ENCODE measurements at regions not wholly inside any gene's neighbourhood (a gene's known extent, or its start where the extent isn't known, plus 50 kb on each side); places are given as distances from the start of the nearest gene placed in this dataset.

GRCh38 chr7:133157045-133157444, 75.2 kb upstream of the CHCHD3 start:
- no peaks in the 10 kb centered on the region for H3K27me3 ChIP-seq (ENCODE audit: insufficient read depth, low read depth, low read length)
- H3K9me2 ChIP-seq (ENCODE audit: insufficient read depth, low read length), result no peaks in the 10 kb centered on the region
- H3K79me2 ChIP-seq (replicated peaks; ENCODE audit: insufficient read depth, low read length), result no peaks in the 10 kb centered on the region
- no peak overlapping the region for H3K27ac ChIP-seq (ENCODE audit: low read length)
- no peak overlapping the region for H3K4me3 ChIP-seq (ENCODE audit: low read length)
- H3K9me3 ChIP-seq (ENCODE audit: low read length), result no peaks in the 10 kb centered on the region
- no peaks in the 10 kb centered on the region for H3K36me3 ChIP-seq (ENCODE audit: insufficient read depth, low read length)
- H4K20me1 ChIP-seq (ENCODE audit: insufficient read depth), result no peaks in the 10 kb centered on the region
- no peak overlapping the region for H2AFZ ChIP-seq (ENCODE audit: low read depth, low read length)
- no peak overlapping the region for H3K4me2 ChIP-seq (ENCODE audit: low read length)
- H3F3A ChIP-seq (ENCODE audit: insufficient read depth, low read length, poor library complexity, severe bottlenecking), result no peaks in the 10 kb centered on the region
- no peak overlapping the region for H3K9ac ChIP-seq (ENCODE audit: low read length)
- TF ChIP-seq RAD21 (conservative IDR thresholded peaks at IDR 0.05) (no peak), TAF1 (IDR thresholded peaks at IDR 0.05; ENCODE audit: low read depth) (no peak), EP300 (conservative IDR thresholded peaks at IDR 0.05; ENCODE audit: poor library complexity, severe bottlenecking) (no peak), POLR2AphosphoS5 (IDR thresholded peaks at IDR 0.05) (no peak)

GRCh38 chr7:133164498-133164897, 82.6 kb upstream of the CHCHD3 start:
- H3K9me2 ChIP-seq (ENCODE audit: insufficient read depth, low read length), result no peaks in the 10 kb centered on the region
- no peaks in the 10 kb centered on the region for H3K9me3 ChIP-seq (ENCODE audit: low read length)
- TF ChIP-seq EP300 (conservative IDR thresholded peaks at IDR 0.05; ENCODE audit: poor library complexity, severe bottlenecking), result no peak
- TF ChIP-seq CTCF (IDR thresholded peaks at IDR 0.05; ENCODE audit: poor library complexity, severe bottlenecking), result no peak
- no peak for TF ChIP-seq TAF1 (IDR thresholded peaks at IDR 0.05; ENCODE audit: low read depth)
- TF ChIP-seq EZH2 (IDR thresholded peaks at IDR 0.05; ENCODE audit: borderline replicate concordance, insufficient read depth, low read length, poor library complexity, severe bottlenecking), result no peak
- no peak for TF ChIP-seq MXI1 (conservative IDR thresholded peaks at IDR 0.05; ENCODE audit: poor library complexity, severe bottlenecking)
- TF ChIP-seq SMC3 (conservative IDR thresholded peaks at IDR 0.05; ENCODE audit: poor library complexity), result no peak
- TF ChIP-seq, protein P1, sequence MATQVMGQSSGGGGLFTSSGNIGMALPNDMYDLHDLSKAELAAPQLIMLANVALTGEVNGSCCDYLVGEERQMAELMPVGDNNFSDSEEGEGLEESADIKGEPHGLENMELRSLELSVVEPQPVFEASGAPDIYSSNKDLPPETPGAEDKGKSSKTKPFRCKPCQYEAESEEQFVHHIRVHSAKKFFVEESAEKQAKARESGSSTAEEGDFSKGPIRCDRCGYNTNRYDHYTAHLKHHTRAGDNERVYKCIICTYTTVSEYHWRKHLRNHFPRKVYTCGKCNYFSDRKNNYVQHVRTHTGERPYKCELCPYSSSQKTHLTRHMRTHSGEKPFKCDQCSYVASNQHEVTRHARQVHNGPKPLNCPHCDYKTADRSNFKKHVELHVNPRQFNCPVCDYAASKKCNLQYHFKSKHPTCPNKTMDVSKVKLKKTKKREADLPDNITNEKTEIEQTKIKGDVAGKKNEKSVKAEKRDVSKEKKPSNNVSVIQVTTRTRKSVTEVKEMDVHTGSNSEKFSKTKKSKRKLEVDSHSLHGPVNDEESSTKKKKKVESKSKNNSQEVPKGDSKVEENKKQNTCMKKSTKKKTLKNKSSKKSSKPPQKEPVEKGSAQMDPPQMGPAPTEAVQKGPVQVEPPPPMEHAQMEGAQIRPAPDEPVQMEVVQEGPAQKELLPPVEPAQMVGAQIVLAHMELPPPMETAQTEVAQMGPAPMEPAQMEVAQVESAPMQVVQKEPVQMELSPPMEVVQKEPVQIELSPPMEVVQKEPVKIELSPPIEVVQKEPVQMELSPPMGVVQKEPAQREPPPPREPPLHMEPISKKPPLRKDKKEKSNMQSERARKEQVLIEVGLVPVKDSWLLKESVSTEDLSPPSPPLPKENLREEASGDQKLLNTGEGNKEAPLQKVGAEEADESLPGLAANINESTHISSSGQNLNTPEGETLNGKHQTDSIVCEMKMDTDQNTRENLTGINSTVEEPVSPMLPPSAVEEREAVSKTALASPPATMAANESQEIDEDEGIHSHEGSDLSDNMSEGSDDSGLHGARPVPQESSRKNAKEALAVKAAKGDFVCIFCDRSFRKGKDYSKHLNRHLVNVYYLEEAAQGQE (IDR thresholded peaks at IDR 0.05; ENCODE audit: borderline replicate concordance), result no peak
- TF ChIP-seq POLR2AphosphoS5 (IDR thresholded peaks at IDR 0.05), result no peak
- H2AFZ ChIP-seq (ENCODE audit: low read depth, low read length), result no peak overlapping the region
- H3F3A ChIP-seq (ENCODE audit: insufficient read depth, low read length, poor library complexity, severe bottlenecking), result peaks cover 16% of the 10 kb centered on the region
- H3K9ac ChIP-seq (ENCODE audit: low read length), result no peak overlapping the region
- H3K4me2 ChIP-seq (ENCODE audit: low read length), result no peak overlapping the region
- H4K20me1 ChIP-seq (ENCODE audit: insufficient read depth), result no peaks in the 10 kb centered on the region
- no peaks in the 10 kb centered on the region for H3K27me3 ChIP-seq (ENCODE audit: insufficient read depth, low read depth, low read length)
- no peak overlapping the region for H3K4me3 ChIP-seq (ENCODE audit: low read length)
- H3K27ac ChIP-seq (ENCODE audit: low read length), result no peak overlapping the region
- H3K79me2 ChIP-seq (replicated peaks; ENCODE audit: insufficient read depth, low read length), result no peaks in the 10 kb centered on the region
- no peaks in the 10 kb centered on the region for H3K36me3 ChIP-seq (ENCODE audit: insufficient read depth, low read length)

DNA sequence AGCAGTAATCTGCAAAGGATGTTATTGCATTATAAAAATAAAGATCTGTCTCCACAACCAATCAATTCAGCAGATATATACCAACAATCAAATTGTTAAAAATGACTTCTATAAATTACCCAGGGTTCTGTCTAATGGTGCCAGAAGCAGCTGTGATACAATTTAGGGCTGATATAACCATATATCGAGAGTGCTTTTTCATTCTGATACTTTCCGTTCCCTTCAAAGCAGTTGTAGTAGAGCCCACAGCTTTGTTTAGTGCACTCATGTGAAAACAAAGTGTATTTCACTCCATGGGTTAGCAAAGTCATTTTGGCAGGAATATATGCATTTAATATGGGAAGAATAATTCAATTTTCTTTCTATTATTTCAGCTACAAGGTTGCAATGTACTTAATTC, 83.1 kb upstream of the CHCHD3 start:
- Histone ChIP-seq H4K20me1 (ENCODE audit: insufficient read depth) (no peaks in the 10 kb centered on the region), H3K4me2 (ENCODE audit: low read length) (peak overlapping the region; percentile 52), H3K9ac (ENCODE audit: low read length) (no peak overlapping the region), H3K4me3 (ENCODE audit: low read length) (peak overlapping the region; percentile 34), H3K79me2 (replicated peaks; ENCODE audit: insufficient read depth, low read length) (no peaks in the 10 kb centered on the region), H2AFZ (ENCODE audit: low read depth, low read length) (peak overlapping the region; percentile 17), H3K27ac (ENCODE audit: low read length) (peak overlapping the region; percentile 42), H3K36me3 (ENCODE audit: insufficient read depth, low read length) (no peaks in the 10 kb centered on the region), H3K27me3 (ENCODE audit: insufficient read depth, low read depth, low read length) (no peaks in the 10 kb centered on the region), H3K9me2 (ENCODE audit: insufficient read depth, low read length) (no peaks in the 10 kb centered on the region), H3K9me3 (ENCODE audit: low read length) (no peaks in the 10 kb centered on the region), H3F3A (ENCODE audit: insufficient read depth, low read length, poor library complexity, severe bottlenecking) (peaks cover 16% of the 10 kb centered on the region)
- TF ChIP-seq TAF1 (IDR thresholded peaks at IDR 0.05; ENCODE audit: low read depth), result no peak
- no peak for TF ChIP-seq SMC3 (conservative IDR thresholded peaks at IDR 0.05; ENCODE audit: poor library complexity)
- no peak for TF ChIP-seq RAD21 (conservative IDR thresholded peaks at IDR 0.05)
- TF ChIP-seq MXI1 (conservative IDR thresholded peaks at IDR 0.05; ENCODE audit: poor library complexity, severe bottlenecking), result no peak
- no peak for TF ChIP-seq EP300 (conservative IDR thresholded peaks at IDR 0.05; ENCODE audit: poor library complexity, severe bottlenecking)
- no peak for TF ChIP-seq EZH2 (IDR thresholded peaks at IDR 0.05; ENCODE audit: borderline replicate concordance, insufficient read depth, low read length, poor library complexity, severe bottlenecking)
- no peak for TF ChIP-seq POLR2AphosphoS5 (IDR thresholded peaks at IDR 0.05)
- no peak for TF ChIP-seq CTCF (IDR thresholded peaks at IDR 0.05; ENCODE audit: poor library complexity, severe bottlenecking)
- TF ChIP-seq, protein P1 (IDR thresholded peaks at IDR 0.05; ENCODE audit: borderline replicate concordance), result no peak

All from neural cell (in vitro differentiated cells).